AG09309 (cell line): ENCODE measurements at regions not wholly inside any gene's neighbourhood (a gene's known extent, or its start where the extent isn't known, plus 50 kb on each side); places are given as distances from the start of the nearest gene placed in this dataset.

Experiments used
- DNase-seq: peaks from one replicate; pipeline ENCODE4 v3.0.0-alpha.2; 2010; ENCODE audit warnings: low read depth
- H3K4me3 ChIP-seq: 2 replicates; pipeline ENCODE4 v1.5.1; 2011; ENCODE audit warnings: mild to moderate bottlenecking, low read depth, low read length, moderate library complexity; ENCODE audit not compliant: control insufficient read depth
- CTCF ChIP-seq: IDR thresholded peaks from 2 replicates; pipeline ENCODE4 v1.5.1; 2011; ENCODE audit warnings: mild to moderate bottlenecking, low read depth, low read length, inconsistent platforms; ENCODE audit not compliant: insufficient read depth, control insufficient read depth; ENCODE audit errors: missing control alignments

DNA sequence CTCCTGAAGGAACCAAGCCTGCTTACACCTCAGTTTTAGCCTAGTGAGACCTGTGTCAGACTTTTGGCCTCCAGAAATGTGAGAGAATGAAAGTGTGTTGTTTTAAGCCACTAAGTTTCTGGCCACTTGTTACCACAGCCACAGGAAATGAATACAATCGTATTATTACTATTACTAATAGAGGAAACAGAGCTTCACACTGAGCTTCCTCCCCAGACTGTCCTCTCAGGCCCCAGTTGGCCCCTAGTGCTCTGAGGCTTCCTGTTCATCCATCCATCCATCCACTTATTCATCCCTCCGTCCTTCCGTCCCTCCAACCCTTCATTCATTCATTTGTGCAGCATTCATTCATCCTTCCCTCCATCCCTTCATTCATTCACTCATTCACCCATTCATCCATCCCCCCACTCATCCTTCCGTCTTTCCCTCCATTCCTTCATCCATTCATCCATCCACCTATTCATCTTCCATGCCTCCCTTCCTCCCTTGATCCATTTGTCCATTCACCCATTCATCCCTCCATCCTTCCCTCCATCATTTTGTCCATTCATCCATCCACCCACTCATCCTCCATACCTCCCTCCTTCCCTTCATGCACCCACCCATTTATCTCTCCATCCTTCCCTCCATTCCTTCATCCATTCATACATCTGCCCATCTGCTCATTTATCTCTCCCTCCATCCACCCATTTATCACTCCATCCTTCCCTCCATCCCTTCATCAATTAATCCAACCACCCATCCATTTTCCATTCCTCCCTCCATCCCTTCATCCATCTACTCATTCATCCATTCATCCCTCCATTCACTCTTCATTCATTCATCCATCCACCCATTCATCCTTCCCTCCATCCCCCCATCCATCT, 95.0 kb downstream of the FOXL1 start:
- H3K4me3 ChIP-seq, result no peak overlapping the region
- no peak for DNase-seq
- no peak for TF ChIP-seq CTCF

DNA sequence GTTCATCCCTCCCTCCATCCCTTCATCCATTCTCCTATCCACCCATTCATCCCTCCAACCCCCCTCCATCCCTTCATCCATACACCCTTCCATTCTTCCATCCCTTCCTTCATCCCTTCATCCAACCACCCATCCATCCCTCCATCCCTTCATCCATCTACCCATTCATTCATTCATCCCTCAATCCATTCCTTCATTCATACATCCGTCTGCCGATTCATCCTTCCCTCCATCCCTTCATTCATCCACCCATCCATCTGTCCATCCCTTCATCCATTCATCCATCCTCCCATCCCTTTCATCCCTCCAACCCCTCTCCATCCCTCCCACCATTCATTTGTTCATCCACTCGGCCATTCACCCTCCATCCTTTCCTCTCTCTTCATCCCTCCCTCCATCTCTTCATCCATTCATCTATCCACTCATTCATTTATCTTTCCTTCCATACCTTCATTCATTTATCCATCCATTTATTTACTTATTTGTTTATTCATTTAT, 95.7 kb downstream of the FOXL1 start:
- no peak overlapping the region for H3K4me3 ChIP-seq
- no peak for TF ChIP-seq CTCF

GRCh38 chr16:86676254-86676670, 97.9 kb downstream of the FOXL1 start:
- DNase-seq, result no peak
- no peak for TF ChIP-seq CTCF
- no peak overlapping the region for H3K4me3 ChIP-seq

More for the DNA sequence above, 95.7 kb downstream of the FOXL1 start:
- no peak for DNase-seq

GRCh38 chr16:86679490-86679889, 101.1 kb downstream of the FOXL1 start:
- H3K4me3 ChIP-seq, result no peak overlapping the region
- no peak for DNase-seq
- no peak for TF ChIP-seq CTCF

GRCh38 chr16:86680162-86680561, 101.8 kb downstream of the FOXL1 start:
- H3K4me3 ChIP-seq, result no peak overlapping the region
- TF ChIP-seq CTCF, result no peak
- DNase-seq, result peak; percentile 76

DNA sequence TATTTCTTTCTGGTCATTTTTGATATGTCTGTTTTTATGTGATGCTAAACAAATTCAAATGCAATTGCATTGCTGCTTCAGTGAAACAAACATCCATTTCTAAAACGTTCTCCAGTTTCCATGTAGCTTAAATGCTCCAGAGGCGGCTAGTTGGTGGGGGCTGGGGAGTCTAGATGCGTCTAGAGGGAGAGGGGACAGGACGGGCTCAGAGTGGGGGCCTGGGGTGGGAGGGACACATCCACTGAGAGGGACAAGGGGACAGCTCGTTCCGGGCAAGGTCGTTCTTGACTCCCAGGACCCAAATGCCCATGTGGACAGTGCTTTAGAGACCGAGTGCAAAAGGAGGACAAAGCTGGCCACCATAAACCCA, 102.3 kb downstream of the FOXL1 start:
- H3K4me3 ChIP-seq, result peak overlapping the region; percentile 5
- no peak for TF ChIP-seq CTCF
- no peak for DNase-seq
